ENCODE measurements at regions not wholly inside any gene's neighbourhood (a gene's known extent, or its start where the extent isn't known, plus 50 kb on each side); places are given as distances from the start of the nearest gene placed in this dataset.
"Not testable (repeated sequence)": the region's sequence is repeated elsewhere in the genome, so short reads cannot be mapped to it uniquely, and the experiment has no call there.

GRCh38 chr17:30716461-30717290 is 107.8 kb downstream of the CRLF3 start:
- ChIA-PET CTCF (interaction anchor here (0.7 to 1.9 kb wide), 5 partner anchors 10 to 380 kb away, joined by 3 to 5 read pairs (median 3); no protein-coding TSS in a partner anchor), POLR2A (interaction anchor here (0.6 kb wide), 1 partner anchor 1172 kb away, joined by 4 read pairs; no protein-coding TSS in a partner anchor)
- peaks cover 14% of the 10 kb centered on the region for H3K4me1 Mint-ChIP-seq (ENCODE audit: low read depth)
- intact Hi-C loops (cut with micrococcal nuclease), result no loop called here
- ATAC-seq (peak; percentile 29), DNase-seq (peak; percentile 32)
- no peaks in the 10 kb centered on the region for H3K27me3 Mint-ChIP-seq
- H3K36me3 Mint-ChIP-seq (ENCODE audit: low read depth), result no peaks in the 10 kb centered on the region
- no peak for TF ChIP-seq CTCF (IDR thresholded peaks at IDR 0.05)
- no peak overlapping the region for H3K27ac Mint-ChIP-seq
- H3K4me3 Mint-ChIP-seq, result no peak overlapping the region
- H3K9me3 Mint-ChIP-seq, result no peaks in the 10 kb centered on the region

DNA sequence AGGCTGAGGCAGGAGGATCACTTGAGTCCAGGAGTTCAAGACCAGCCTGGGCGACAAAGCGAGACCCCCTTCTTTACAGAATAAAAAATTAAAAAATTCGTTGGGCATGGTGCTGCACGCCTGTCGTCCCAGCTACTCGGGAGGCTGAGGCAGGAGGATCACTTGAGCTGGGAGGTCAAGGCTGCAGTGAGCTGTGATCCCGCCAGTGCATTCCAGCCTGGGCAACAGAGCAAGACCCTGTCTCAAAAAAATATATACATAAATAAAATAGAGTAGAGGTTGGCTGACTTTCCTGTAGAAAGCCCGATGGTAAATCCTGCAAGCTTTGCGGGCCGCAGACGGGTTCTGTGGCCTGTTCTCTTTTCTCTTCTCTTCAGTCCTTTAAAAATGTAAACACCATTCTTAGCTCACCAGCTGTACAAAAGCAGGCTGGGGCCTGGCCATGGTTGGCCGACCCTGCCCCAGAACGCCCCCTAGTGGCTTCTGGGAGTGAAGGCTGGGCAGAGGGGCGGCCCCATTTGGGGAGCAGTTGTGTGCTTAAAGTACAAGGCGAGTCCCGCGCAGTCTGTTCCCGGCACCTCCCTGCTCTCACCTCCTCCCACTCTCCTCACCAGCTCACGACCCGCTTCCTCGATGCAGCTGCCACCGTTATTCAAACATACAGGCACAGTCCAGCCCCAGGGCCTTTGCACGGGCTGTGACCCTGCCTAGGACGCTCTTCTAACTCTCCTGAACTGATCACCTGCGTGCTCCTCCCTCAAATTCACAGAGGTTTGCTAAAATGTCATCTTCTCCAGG is 109.5 kb downstream of the CRLF3 start:
- peaks cover 18% of the 10 kb centered on the region for H3K4me1 Mint-ChIP-seq (ENCODE audit: low read depth)
- ATAC-seq, result peak; percentile 78
- POLR2A ChIA-PET; intact Hi-C loops (cut with micrococcal nuclease); H3K27ac Mint-ChIP-seq; H3K9me3 Mint-ChIP-seq; H3K27me3 Mint-ChIP-seq; H3K4me3 Mint-ChIP-seq; H3K36me3 Mint-ChIP-seq (ENCODE audit: low read depth): not testable (repeated sequence)
- peak; percentile 65 for DNase-seq
- CTCF ChIA-PET, result interaction anchor here (0.6 to 1.9 kb wide), 6 partner anchors 12 to 384 kb away, joined by 3 to 6 read pairs (median 3); no protein-coding TSS in a partner anchor
- peak; percentile 59 for TF ChIP-seq CTCF (IDR thresholded peaks at IDR 0.05)

- CTCF ChIA-PET; H3K9me3 Mint-ChIP-seq; DNase-seq; ATAC-seq; H3K27ac Mint-ChIP-seq; H3K27me3 Mint-ChIP-seq; POLR2A ChIA-PET; H3K4me3 Mint-ChIP-seq; intact Hi-C loops (cut with micrococcal nuclease); H3K36me3 Mint-ChIP-seq (ENCODE audit: low read depth): not testable (repeated sequence)
- peaks cover 15% of the 10 kb centered on the region for H3K4me1 Mint-ChIP-seq (ENCODE audit: low read depth)
Observed at GRCh38 chr17:30713805-30714204, 110.7 kb downstream of the CRLF3 start.

GRCh38 chr17:30712859-30713258 is 111.6 kb downstream of the CRLF3 start:
- H3K36me3 Mint-ChIP-seq (ENCODE audit: low read depth); ATAC-seq; DNase-seq; POLR2A ChIA-PET; H3K9me3 Mint-ChIP-seq; intact Hi-C loops (cut with micrococcal nuclease); H3K27ac Mint-ChIP-seq; CTCF ChIA-PET; H3K4me3 Mint-ChIP-seq: not testable (repeated sequence)
- peaks cover 18% of the 10 kb centered on the region for H3K4me1 Mint-ChIP-seq (ENCODE audit: low read depth)
- H3K27me3 Mint-ChIP-seq, result peaks cover 10% of the 10 kb centered on the region

- intact Hi-C loops (cut with micrococcal nuclease); DNase-seq; H3K4me3 Mint-ChIP-seq; H3K9me3 Mint-ChIP-seq; POLR2A ChIA-PET; H3K36me3 Mint-ChIP-seq (ENCODE audit: low read depth); H3K27ac Mint-ChIP-seq; ATAC-seq; CTCF ChIA-PET: not testable (repeated sequence)
- peaks cover 24% of the 10 kb centered on the region for H3K4me1 Mint-ChIP-seq (ENCODE audit: low read depth)
- peaks cover 19% of the 10 kb centered on the region for H3K27me3 Mint-ChIP-seq
Observed at GRCh38 chr17:30711626-30712507, 112.6 kb downstream of the CRLF3 start.

DNA sequence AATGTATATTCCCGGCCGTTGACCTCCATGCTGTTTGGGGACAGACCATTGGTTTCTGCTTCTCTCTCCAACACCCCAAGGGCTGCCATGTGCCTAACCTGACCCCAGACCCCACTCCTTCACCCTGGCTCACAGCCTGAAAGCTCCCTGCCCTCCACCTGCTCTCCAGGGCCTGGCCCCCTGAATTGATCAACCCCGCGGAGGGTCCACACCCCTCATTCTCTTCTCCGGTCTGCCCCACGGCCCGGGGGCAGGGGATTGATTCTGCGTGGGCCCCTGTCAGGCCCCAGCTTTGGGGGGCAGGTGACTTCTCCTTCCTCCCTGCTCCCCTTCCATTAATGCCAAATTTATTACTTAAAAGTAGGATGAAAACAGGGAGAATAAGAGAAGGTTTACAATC is 113.3 kb downstream of the CRLF3 start:
- POLR2A ChIA-PET; CTCF ChIA-PET; ATAC-seq; DNase-seq; H3K27ac Mint-ChIP-seq; H3K9me3 Mint-ChIP-seq; H3K36me3 Mint-ChIP-seq (ENCODE audit: low read depth); intact Hi-C loops (cut with micrococcal nuclease): not testable (repeated sequence)
- Mint-ChIP-seq H3K4me3 (peak overlapping the region; percentile 72), H3K27me3 (peaks cover 26% of the 10 kb centered on the region), H3K4me1 (ENCODE audit: low read depth) (peaks cover 27% of the 10 kb centered on the region)

GRCh38 chr17:30710276-30711088 is 114.0 kb downstream of the CRLF3 start:
- DNase-seq; H3K27ac Mint-ChIP-seq; H3K9me3 Mint-ChIP-seq; ATAC-seq; H3K36me3 Mint-ChIP-seq (ENCODE audit: low read depth); intact Hi-C loops (cut with micrococcal nuclease); CTCF ChIA-PET; POLR2A ChIA-PET: not testable (repeated sequence)
- H3K27me3 Mint-ChIP-seq, result peaks cover 32% of the 10 kb centered on the region
- H3K4me1 Mint-ChIP-seq (ENCODE audit: low read depth), result peaks cover 30% of the 10 kb centered on the region
- peak overlapping the region; percentile 72 for H3K4me3 Mint-ChIP-seq

DNA sequence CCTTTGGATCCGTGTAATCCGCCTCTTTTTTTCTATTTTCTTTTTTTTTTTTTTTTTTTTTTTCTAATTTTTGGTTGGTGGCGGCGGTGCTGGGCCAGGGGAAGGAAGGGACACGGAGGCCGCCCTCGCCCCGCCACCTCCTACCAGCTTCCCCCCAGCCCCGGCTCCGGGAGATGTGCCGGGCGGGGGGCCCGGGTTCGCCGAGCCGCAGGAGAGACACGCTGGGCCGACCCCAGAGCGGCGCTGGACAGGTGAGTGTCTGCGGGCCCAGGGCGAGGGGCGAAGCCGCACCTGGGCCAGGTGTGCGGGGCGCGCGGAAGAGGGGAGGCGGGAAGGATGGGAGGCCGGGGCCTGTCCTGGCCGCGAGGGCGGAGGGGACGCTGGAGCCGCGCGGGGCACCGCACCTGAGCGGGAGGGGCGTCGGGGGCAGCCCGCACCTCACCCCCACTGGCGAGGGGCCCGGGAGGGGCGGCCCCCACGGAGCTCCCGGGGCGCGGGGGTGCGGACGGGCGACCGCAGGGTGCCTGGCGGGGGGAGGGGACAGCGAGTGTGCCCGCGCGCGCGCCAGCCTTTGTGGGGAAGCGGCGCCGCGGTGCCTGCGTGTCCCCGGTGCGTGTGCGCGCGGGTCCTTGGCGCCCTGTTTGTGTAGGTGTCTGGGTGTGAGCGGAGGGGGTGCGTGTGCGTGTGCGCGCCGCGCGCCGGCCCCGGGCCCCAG is 114.8 kb downstream of the CRLF3 start:
- ATAC-seq, result peak; percentile 19
- not testable (repeated sequence) for H3K9me3 Mint-ChIP-seq

More for the DNA sequence above, 114.8 kb downstream of the CRLF3 start:
- H3K27me3 Mint-ChIP-seq, result peaks cover 35% of the 10 kb centered on the region
- CTCF ChIA-PET, result interaction anchor here (0.6 to 1.1 kb wide), 3 partner anchors 12 to 233 kb away, joined by 3 to 4 read pairs (median 4); partner anchors contain the start of gene GOSR1
- H3K4me3 Mint-ChIP-seq, result peak overlapping the region; percentile 72
- DNase-seq, result peak; percentile 34
- H3K27ac Mint-ChIP-seq; POLR2A ChIA-PET; H3K36me3 Mint-ChIP-seq (ENCODE audit: low read depth); intact Hi-C loops (cut with micrococcal nuclease): not testable (repeated sequence)
- H3K4me1 Mint-ChIP-seq (ENCODE audit: low read depth), result peaks cover 27% of the 10 kb centered on the region
